B cell (primary cell): ENCODE measurements at regions not wholly inside any gene's neighbourhood (a gene's known extent, or its start where the extent isn't known, plus 50 kb on each side); places are given as distances from the start of the nearest gene placed in this dataset.
A peak's percentile ranks its signal among the peaks of the same experiment; 100 is the strongest.
"Not testable (repeated sequence)": the region's sequence is repeated elsewhere in the genome, so short reads cannot be mapped to it uniquely, and the experiment has no call there.

Source experiments
- ATAC-seq: fragments of 200-7000 bp; cut with Tn5 transposase; one replicate; pipeline ENCODE4 v1.10.0; 2021; ENCODE audit warnings: low read depth, mild to moderate bottlenecking, moderate number of reproducible peaks, moderate library complexity
- CTCF ChIA-PET: fragments of 350-600 bp; sonication (Branson Sonifier 250); formaldehyde crosslinking; loops from one replicate; lab custom pipeline; 2021; ENCODE audit warnings: antibody characterized with exemption, inconsistent platforms; lab: Charles Lee
- POLR2A ChIA-PET: fragments of 350-600 bp; sonication (Branson Sonifier 250); formaldehyde crosslinking; loops from one replicate; lab custom pipeline; 2021; ENCODE audit warnings: antibody characterized with exemption; lab: Charles Lee
- DNase-seq: peaks from one replicate; pipeline ENCODE4 v3.0.0; 2013
- H2AFZ ChIP-seq: 2 replicates; pipeline ENCODE4 v1.6.1; 2012; ENCODE audit warnings: mild to moderate bottlenecking, low read depth, low read length; ENCODE audit not compliant: insufficient read depth, poor library complexity, severe bottlenecking
- H3K27ac ChIP-seq, 2 donors: 1 replicate in 1 of 2; 2 replicates in 1 of 2; pipeline ENCODE4 v1.5.1; 2012 to 2013; ENCODE audit warnings: low read length in 2 of 2, mild to moderate bottlenecking in 2 of 2, moderate library complexity in 1 of 2
- H3K27me3 ChIP-seq, 4 experiments: fragments of 200-600 bp in 1 of 4; sonication (generic) in 1 of 4; replicated peaks in 1 of 4; 1 replicate in 2 of 4; 2 replicates in 2 of 4; pipeline versions ENCODE4 v1.6.1 to v1.7.0; 2013 to 2016; ENCODE audit warnings: low read length in 3 of 4, mild to moderate bottlenecking in 2 of 4, mixed read lengths in 1 of 4, moderate library complexity in 1 of 4; ENCODE audit not compliant: insufficient read depth in 4 of 4, control insufficient read depth in 3 of 4; ENCODE audit errors: control extremely low read depth in 1 of 4
- H3K36me3 ChIP-seq, 2 experiments: replicated peaks in 1 of 2; 1 replicate in 1 of 2; 2 replicates in 1 of 2; pipeline versions ENCODE4 v1.6.1 to v1.7.1; 2013; ENCODE audit warnings: low read length in 1 of 2; ENCODE audit not compliant: insufficient read depth in 2 of 2, control insufficient read depth in 1 of 2; ENCODE audit errors: control extremely low read depth in 1 of 2, extremely low read depth in 1 of 2
- H3K4me1 ChIP-seq, 2 donors: fragments of 200-600 bp in 1 of 2; sonication (generic) in 1 of 2; 1 replicate in 1 of 2; 2 replicates in 1 of 2; pipeline versions ENCODE4 v1.5.1 to v1.6.1; 2013 to 2017; ENCODE audit warnings: low read length in 2 of 2; ENCODE audit not compliant: control insufficient read depth in 2 of 2, insufficient read depth in 2 of 2
- H3K4me2 ChIP-seq: replicated peaks from 2 replicates; pipeline ENCODE3; 2012; ENCODE audit warnings: mild to moderate bottlenecking, low read depth, low read length; ENCODE audit not compliant: poor library complexity, severe bottlenecking
- H3K4me3 ChIP-seq, 5 experiments: fragments of 200-600 bp in 1 of 5; sonication (generic) in 1 of 5; 1 replicate in 3 of 5; 2 replicates in 2 of 5; pipeline versions ENCODE4 v1.5.1 to v1.7.0; 2011 to 2016; ENCODE audit warnings: low read length in 4 of 5, mild to moderate bottlenecking in 4 of 5, low read depth in 2 of 5, control low read depth in 1 of 5, moderate library complexity in 1 of 5; ENCODE audit not compliant: insufficient read depth in 1 of 5; ENCODE audit errors: control extremely low read depth in 1 of 5, extremely low read depth in 1 of 5
- H3K79me2 ChIP-seq: fragments of 200-600 bp; sonication (generic); one replicate; pipeline ENCODE4 v1.6.0; 2016; ENCODE audit warnings: low read length; ENCODE audit not compliant: control insufficient read depth, insufficient read depth
- H3K9ac ChIP-seq: fragments of 200-600 bp; sonication (generic); 2 replicates; pipeline ENCODE4 v1.6.1; 2017; ENCODE audit warnings: mild to moderate bottlenecking, low read length, moderate library complexity
- H3K9me3 ChIP-seq, 3 donors: one replicate each; pipeline versions ENCODE4 v1.6.1 to v1.7.1; 2013; ENCODE audit warnings: low read length in 2 of 3; ENCODE audit not compliant: control insufficient read depth in 2 of 3, insufficient read depth in 1 of 3; ENCODE audit errors: control extremely low read depth in 1 of 3
- H4K20me1 ChIP-seq: 2 replicates; pipeline ENCODE4 v1.6.0; 2012; ENCODE audit warnings: mild to moderate bottlenecking, low read length; ENCODE audit not compliant: insufficient read depth, control insufficient read depth, poor library complexity, severe bottlenecking
- H3K27ac Mint-ChIP-seq: one replicate; pipeline ENCODE4 v1.8.0; 2021; ENCODE audit warnings: mixed read lengths
- H3K27me3 Mint-ChIP-seq: one replicate; pipeline ENCODE4 v1.8.0; 2021; ENCODE audit warnings: mixed read lengths
- H3K4me1 Mint-ChIP-seq: one replicate; pipeline ENCODE4 v1.8.0; 2021; ENCODE audit warnings: mixed read lengths
- H3K4me3 Mint-ChIP-seq: one replicate; pipeline ENCODE4 v1.8.0; 2021; ENCODE audit warnings: mixed read lengths
- H3K9me3 Mint-ChIP-seq: one replicate; pipeline ENCODE4 v1.8.0; 2022; ENCODE audit warnings: mixed read lengths; ENCODE audit not compliant: insufficient read depth
- WGBS: methylation state at CpG from one replicate; pipeline ENCODE4 v1.1.5; 2013; ENCODE audit warnings: missing lambda C conversion rate; ENCODE audit not compliant: insufficient coverage; 5-methylcytosine and 5-hydroxymethylcytosine counted together
- intact Hi-C: fragments of 100-400 bp; cut with micrococcal nuclease; formaldehyde crosslinking; loops from one replicate; pipeline ENCODE4 v1.10.0; 2022

GRCh38 chr16:21519361-21520133 lies 79.8 kb upstream of the METTL9 start:
- POLR2A ChIA-PET = interaction anchor here (0.7 to 1.0 kb wide), 4 partner anchors 13 to 36 kb away, joined by 3 to 7 read pairs (median 5); no protein-coding TSS in a partner anchor
- peak overlapping the region; percentile 98 for H3K4me3 Mint-ChIP-seq
- DNase-seq = peak; percentile 44
- peak overlapping the region; percentile 100 for H3K27ac Mint-ChIP-seq
- Histone ChIP-seq H3K4me3 (peak overlapping the region; percentile 64 to 77 (median 68)), H3K4me2 (peak overlapping the region; percentile 68), H4K20me1 (peaks cover 27% of the 10 kb centered on the region), H3K27ac (peak overlapping the region; percentile 80 to 90), H3K9ac (peak overlapping the region; percentile 68), H3K79me2 (peaks cover 37% of the 10 kb centered on the region), H2AFZ (peak overlapping the region; percentile 54), H3K4me1 (peaks cover 23 to 37% of the 10 kb centered on the region in 2 donors)
- not testable (repeated sequence) for H3K27me3 ChIP-seq, H3K9me3 ChIP-seq, ATAC-seq, H3K9me3 Mint-ChIP-seq, H3K36me3 ChIP-seq, H3K27me3 Mint-ChIP-seq
- peaks cover 33% of the 10 kb centered on the region for H3K4me1 Mint-ChIP-seq
- intact Hi-C loops = loop anchor here (1.0 kb wide), 1 partner anchor 22 kb away; no protein-coding TSS in a partner anchor
- WGBS = under 1% methylated on average over 32 of the region's 52 CpGs
- CTCF ChIA-PET = interaction anchor here (0.6 kb wide), 1 partner anchor 330 kb away, joined by 3 read pairs; no protein-coding TSS in a partner anchor

GRCh38 chr16:21520134-21521047 lies 79.0 kb upstream of the METTL9 start:
- Histone ChIP-seq H3K4me2 (peak overlapping the region; percentile 55), H3K79me2 (peaks cover 29% of the 10 kb centered on the region), H3K9ac (peak overlapping the region; percentile 90), H2AFZ (peak overlapping the region; percentile 94), H3K4me3 (peak overlapping the region in 4 of 5 experiments; percentile 63 to 72 (median 66)), H4K20me1 (peaks cover 19% of the 10 kb centered on the region), H3K4me1 (peaks cover 20 to 32% of the 10 kb centered on the region in 2 donors), H3K27ac (peak overlapping the region; percentile 66 to 90)
- H3K27me3 Mint-ChIP-seq, H3K36me3 ChIP-seq, H3K27me3 ChIP-seq, H3K9me3 Mint-ChIP-seq, CTCF ChIA-PET, H3K9me3 ChIP-seq: not testable (repeated sequence)
- POLR2A ChIA-PET = interaction anchor here (0.7 to 1.0 kb wide), 3 partner anchors 14 to 36 kb away, joined by 3 to 7 read pairs (median 6); no protein-coding TSS in a partner anchor
- DNase-seq = peak; percentile 99
- Mint-ChIP-seq H3K27ac (peak overlapping the region; percentile 100), H3K4me1 (peaks cover 28% of the 10 kb centered on the region), H3K4me3 (peak overlapping the region; percentile 98)
- 3% methylated on average over 88 of the region's 101 CpGs for WGBS
- intact Hi-C loops = loop anchor here (1.0 kb wide), 1 partner anchor 21 kb away; no protein-coding TSS in a partner anchor
- ATAC-seq = peak; percentile 75

GRCh38 chr16:21521048-21521389 lies 78.4 kb upstream of the METTL9 start:
- H3K27me3 Mint-ChIP-seq, H3K9ac ChIP-seq, H3K27me3 ChIP-seq, intact Hi-C loops, H3K9me3 Mint-ChIP-seq, H3K4me3 ChIP-seq, CTCF ChIA-PET, DNase-seq, H3K36me3 ChIP-seq, H3K4me2 ChIP-seq, H3K9me3 ChIP-seq, H3K27ac ChIP-seq, H2AFZ ChIP-seq, ATAC-seq, POLR2A ChIA-PET: not testable (repeated sequence)
- Histone ChIP-seq H3K4me1 (peaks cover 16 to 27% of the 10 kb centered on the region in 2 donors), H3K79me2 (peaks cover 23% of the 10 kb centered on the region), H4K20me1 (peaks cover 15% of the 10 kb centered on the region)
- Mint-ChIP-seq H3K27ac (peak overlapping the region; percentile 50), H3K4me1 (peaks cover 22% of the 10 kb centered on the region), H3K4me3 (peak overlapping the region; percentile 55)
- 100% methylated on average over 4 of the region's 8 CpGs for whole genome bisulfite sequencing
